ENCODE measurements at regions not wholly inside any gene's neighbourhood (a gene's known extent, or its start where the extent isn't known, plus 50 kb on each side); places are given as distances from the start of the nearest gene placed in this dataset.

GRCh38 chr15:70505936-70506912, 257.1 kb downstream of the UACA start:
- no peak for DNase-seq (ENCODE audit: low spot score)

DNA sequence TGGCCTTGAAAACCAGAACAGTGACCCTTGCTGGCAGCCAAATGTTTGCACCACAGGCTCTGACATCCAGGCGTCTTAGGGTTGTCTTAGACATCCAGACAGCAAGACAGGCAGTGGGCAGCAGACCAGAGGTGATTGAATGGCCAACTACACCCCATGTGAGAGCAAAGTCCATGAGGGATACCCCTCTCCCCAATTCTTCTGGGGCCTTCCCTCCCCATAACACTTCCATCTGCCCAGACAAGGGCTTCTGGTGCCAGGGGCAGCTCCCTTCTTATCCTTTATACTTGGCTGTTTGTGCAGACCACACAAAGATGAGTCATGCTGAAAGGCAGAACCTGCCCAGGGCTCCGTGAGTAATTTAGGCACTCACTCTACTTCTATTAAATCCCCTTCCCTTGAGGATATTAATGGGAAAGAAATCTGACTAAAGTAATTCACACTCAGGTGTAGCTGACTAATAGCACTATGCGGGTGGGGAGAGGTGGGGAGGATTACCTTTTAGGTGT, 257.9 kb downstream of the UACA start:
- peak; percentile 95 for DNase-seq (ENCODE audit: low spot score)

GRCh38 chr15:70504988-70505387, 258.4 kb downstream of the UACA start:
- no peak for DNase-seq (ENCODE audit: low spot score)

DNA sequence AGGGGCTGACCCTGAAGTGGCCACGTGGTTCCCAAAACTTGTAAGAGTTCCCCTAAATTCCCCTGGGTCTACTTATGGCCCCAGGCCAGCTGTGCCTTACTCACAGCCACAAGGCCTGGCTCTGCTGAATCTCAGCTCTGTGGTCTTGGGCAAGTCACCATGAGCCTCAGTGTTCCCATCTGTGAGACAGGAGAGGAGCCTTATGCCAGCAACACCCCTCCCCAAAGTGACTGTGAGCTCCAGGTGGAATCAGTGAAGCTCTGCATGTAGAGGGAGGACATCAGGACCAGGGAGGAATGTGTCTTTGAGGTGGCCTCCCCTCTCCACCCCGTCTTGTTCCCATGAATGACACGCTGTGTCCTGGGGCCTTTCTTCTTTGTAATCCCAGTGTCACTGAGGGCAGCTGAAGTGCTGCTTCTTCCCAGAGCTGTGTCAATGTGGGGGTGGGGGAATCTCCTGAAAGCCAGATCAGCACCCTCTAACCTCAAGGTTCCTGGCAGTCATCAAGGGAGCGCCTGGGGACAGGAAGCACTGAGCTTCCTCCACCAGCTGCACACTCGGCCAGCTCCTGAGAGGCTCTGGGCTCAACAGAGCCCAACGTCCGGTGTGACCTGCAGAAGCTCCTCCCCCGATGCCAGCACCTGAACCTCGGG, 258.9 kb downstream of the UACA start:
- DNase-seq (ENCODE audit: low spot score) = peak; percentile 72

DNA sequence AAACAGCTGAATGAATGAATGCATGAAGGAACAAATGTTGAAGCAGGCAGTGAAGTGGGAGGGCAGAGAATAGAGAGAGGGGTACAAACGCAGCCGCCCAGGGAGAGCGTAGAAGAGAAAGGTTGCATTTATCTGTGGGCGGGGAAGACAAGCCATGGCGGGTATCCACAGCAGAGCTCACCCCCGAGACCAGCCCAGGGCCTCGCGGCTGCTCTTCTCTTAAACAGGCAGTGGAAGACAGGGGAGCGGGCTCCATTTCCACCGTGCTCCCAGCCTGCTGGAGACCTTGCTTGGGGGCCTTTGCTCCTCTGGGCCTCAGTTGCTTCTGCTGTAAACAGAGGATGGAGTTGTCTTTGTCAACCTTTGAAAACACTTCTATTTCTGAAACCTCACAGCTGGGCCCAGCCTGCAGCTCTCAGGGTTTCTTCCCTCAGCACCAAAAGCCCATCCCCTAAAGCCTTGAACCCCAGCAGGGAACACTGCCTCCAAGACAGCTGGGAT, 259.5 kb downstream of the UACA start:
- no peak for DNase-seq (ENCODE audit: low spot score)

GRCh38 chr15:70503073-70503745, 260.1 kb downstream of the UACA start:
- no peak for DNase-seq (ENCODE audit: low spot score)

DNA sequence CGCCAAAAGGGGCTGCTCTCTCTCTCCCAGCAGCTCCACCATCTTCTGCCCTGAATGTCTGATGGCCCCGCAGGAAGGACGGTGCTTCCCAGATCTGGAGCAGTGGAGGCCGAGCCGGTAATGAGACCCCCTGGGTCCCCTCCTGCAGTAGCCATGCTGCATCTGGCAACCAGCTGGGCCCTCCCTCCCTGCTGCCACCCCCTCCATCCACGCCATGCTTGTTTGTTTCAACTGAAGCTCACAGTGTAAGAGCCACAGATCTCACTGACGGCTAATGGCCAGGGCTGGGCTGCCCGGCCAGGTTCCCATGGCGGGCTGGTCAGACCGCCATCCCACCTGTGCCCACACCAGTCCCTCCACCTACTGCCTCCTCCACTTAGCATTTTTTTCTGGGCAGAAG, 260.8 kb downstream of the UACA start:
- DNase-seq (ENCODE audit: low spot score) = no peak

DNA sequence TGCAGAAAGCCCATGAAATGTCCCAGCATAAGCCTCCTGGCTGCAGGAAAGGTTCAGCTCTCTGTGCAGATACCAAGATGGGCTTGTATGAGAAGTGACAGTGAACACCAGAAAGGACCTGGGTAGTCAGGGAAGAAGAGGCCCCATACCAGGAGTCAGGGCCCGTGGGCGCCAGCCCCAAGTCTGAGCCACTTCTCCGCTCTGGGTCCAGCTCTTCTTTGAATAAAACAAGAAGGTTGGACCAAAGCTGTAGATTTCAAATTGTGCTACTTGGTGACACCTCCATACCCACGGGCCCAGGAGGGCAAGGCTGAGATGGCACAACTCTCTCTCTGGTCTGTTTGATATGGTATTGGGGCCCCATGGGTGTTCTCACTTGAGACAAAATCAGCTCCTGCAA, 261.5 kb downstream of the UACA start:
- DNase-seq (ENCODE audit: low spot score) = no peak

GRCh38 chr15:70501121-70501727, 262.1 kb downstream of the UACA start:
- no peak for DNase-seq (ENCODE audit: low spot score)

DNA sequence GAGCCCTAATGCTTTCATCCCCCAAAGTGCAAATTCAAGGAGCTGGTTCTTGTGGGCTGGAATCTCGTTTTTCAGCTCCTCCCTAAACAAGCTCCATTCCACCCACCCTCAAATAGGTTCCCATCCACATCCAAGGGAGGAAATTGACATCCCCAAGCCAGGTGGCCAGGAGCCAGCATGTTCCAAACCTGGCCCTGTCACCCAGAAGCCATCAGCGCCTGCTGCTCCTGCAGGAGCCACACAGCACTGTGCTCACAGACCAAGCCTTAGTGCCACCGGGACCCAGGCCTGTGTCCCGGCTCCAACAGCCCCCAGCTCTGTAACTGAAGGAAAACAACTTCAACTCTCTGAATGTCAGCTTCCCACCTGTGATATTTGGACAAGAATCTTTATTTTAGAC, 263.6 kb downstream of the UACA start:
- DNase-seq (ENCODE audit: low spot score) = no peak

DNA sequence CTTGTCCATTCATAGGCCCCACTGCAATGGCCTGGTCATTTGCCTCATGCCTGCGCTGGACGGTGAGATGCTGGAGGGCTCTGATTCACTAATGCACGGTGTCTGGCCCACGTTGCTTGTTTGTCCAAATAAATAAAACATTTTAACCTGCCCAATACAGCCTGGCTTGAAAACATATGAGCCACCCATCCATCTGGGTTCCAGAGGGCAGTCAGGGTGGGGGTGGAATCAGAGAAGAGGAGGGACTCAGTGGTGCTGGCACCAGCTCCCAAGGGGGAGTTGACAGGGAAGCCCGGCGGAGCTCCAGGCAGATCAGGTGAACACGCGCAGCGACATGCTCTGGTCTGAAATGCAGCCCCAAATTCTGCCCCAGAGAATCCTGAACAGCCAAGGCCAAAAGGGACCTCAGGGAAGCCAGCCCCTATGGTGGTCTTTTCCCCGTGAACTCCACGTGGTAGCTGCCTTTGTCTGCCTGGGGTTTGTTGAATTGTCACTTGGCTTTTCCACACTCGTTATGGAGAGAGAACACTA, 265.2 kb downstream of the UACA start:
- DNase-seq (ENCODE audit: low spot score) = no peak

DNA sequence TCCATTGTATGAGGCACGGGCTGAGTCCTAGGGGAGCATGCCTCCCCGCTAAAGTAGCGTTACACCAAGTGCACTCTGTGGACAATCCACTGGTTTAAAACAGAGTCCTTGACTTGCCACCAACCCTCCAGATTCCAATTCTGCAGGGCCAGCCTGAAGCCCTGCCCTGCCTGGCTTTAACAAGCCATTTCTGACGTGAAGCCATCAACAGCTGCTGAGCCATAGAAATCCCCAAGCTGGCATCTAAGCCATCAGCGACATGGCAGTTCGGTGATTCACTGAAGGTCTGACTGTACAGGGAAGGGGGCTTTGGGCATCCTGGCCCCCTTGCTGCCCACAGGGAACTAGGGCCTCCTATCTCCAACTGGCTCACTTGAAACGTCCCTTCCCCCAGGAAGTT, 265.7 kb downstream of the UACA start:
- DNase-seq (ENCODE audit: low spot score) = no peak

DNA sequence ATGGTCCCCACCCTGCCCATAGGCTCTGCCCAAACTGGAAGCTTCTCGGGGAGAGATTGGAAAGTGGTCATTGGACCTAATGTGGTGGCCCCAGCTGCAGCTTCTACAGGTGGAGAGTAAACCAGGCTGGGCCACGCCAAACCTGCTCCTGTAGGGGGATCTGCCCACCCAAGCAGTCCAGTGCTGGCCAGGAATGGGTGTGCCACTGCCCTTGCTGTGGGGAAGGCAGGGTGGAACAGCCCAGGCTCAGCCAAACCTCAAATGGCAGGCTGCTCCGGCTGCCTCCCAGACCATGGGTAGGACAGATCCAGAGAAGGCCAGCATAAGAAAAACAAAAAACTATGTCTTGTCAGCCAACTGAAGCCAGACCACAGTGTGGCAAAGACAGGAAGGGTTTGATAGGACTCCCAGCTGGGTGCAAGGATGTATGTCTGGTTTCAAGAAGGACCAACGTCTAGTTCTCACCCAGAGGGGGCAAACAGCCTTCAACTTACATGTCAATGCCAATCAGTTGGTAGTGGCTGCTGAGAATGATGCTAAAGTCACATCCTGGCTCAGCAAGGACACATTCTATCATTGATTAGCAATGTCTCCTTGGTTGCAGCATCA, 267.3 kb downstream of the UACA start:
- DNase-seq (ENCODE audit: low spot score) = no peak

GRCh38 chr15:70494852-70495571, 268.3 kb downstream of the UACA start:
- peak; percentile 95 for DNase-seq (ENCODE audit: low spot score)

GRCh38 chr15:70494517-70494851, 268.9 kb downstream of the UACA start:
- DNase-seq (ENCODE audit: low spot score) = no peak

- peak; percentile 91 for DNase-seq (ENCODE audit: low spot score)
Observed at GRCh38 chr15:70493787-70494516, 269.4 kb downstream of the UACA start.

DNA sequence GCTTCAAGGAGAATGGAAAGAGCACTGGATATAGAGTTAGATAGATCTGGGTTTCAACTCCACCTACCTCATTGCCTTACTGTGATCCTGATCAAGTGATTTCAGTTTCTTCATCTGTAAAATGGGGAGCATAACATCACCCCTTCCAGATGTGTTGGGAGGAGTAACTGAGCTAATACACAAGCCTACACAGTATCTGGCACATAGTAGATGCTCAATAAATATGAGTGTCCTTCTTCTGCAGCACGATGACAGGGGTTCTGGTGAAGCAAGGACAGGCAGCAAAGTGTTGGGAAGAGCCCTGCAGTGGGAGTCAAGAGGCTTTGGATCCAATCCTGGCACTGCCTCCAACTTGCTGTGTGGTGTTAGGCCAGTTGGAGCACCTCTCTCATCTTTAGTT, 270.0 kb downstream of the UACA start:
- DNase-seq (ENCODE audit: low spot score) = no peak

DNA sequence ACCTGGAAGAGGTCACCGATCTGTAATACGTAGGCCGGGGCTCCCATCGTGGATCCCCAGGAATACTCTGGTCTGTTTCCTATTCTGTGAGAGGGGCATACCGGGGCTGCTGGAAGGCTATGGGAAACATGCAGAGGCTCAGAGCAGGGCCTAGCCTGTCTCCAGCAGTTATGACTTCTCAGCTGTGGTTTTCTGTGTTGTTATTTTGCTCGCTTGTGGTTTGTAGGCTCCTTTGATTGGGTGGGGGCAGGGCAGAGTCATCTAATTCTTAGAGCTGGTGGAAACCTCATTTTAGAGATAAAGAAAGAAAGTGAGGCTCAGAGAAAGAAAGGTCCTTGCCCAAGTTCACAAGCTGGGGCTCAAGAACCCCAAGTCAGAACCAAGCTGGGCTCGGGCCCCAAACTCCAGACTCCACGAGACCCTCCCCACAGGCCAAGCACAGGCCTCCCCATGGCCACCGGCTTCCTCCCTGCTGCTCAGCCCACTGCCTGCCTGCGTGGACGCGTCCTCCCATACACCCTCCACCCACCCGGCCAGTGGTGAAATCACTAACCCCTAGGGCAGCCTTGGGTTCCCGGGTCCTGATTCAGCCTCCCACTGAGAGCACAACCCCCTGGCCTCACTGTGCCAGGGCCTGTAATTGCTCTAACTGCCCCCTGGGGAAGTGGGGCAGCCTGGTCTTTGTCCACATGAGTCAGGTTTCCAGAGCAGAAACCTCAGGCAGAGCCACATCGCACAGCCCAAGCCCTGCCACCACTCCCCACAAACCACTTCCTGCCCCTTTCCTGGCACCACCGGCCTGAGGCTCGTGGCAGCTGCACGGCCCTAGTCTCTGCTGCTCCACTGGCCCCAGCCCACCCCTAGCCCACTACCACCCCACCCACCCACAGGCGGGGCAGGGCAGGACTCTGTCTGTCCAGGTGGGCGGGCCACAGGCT, 270.8 kb downstream of the UACA start:
- DNase-seq (ENCODE audit: low spot score) = peak; percentile 96

GRCh38 chr15:70491641-70492040, 271.7 kb downstream of the UACA start:
- DNase-seq (ENCODE audit: low spot score) = no peak

All from kidney tubule cell (primary cell).